AG10803 (cell line): ENCODE measurements at regions not wholly inside any gene's neighbourhood (a gene's known extent, or its start where the extent isn't known, plus 50 kb on each side); places are given as distances from the start of the nearest gene placed in this dataset.
A peak's percentile ranks its signal among the peaks of the same experiment; 100 is the strongest.

Source experiments
- DNase-seq: peaks from one replicate; pipeline ENCODE4 v3.0.0; 2010; ENCODE audit warnings: low read depth
- H3K4me3 ChIP-seq: 2 replicates; pipeline ENCODE4 v1.5.1; 2011; ENCODE audit warnings: mild to moderate bottlenecking, low read length, control low read depth
- TF ChIP-seq, protein P1 (sequence below): conservative IDR thresholded peaks from 2 replicates; pipeline ENCODE4 v1.5.1; 2011; ENCODE audit warnings: mild to moderate bottlenecking, low read length, control low read depth, inconsistent platforms

GRCh38 chr7:47658886-47659635 is 77.2 kb upstream of the TNS3 start:
- TF ChIP-seq, protein P1, sequence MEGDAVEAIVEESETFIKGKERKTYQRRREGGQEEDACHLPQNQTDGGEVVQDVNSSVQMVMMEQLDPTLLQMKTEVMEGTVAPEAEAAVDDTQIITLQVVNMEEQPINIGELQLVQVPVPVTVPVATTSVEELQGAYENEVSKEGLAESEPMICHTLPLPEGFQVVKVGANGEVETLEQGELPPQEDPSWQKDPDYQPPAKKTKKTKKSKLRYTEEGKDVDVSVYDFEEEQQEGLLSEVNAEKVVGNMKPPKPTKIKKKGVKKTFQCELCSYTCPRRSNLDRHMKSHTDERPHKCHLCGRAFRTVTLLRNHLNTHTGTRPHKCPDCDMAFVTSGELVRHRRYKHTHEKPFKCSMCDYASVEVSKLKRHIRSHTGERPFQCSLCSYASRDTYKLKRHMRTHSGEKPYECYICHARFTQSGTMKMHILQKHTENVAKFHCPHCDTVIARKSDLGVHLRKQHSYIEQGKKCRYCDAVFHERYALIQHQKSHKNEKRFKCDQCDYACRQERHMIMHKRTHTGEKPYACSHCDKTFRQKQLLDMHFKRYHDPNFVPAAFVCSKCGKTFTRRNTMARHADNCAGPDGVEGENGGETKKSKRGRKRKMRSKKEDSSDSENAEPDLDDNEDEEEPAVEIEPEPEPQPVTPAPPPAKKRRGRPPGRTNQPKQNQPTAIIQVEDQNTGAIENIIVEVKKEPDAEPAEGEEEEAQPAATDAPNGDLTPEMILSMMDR, result no peak
- DNase-seq, result no peak
- no peak overlapping the region for H3K4me3 ChIP-seq

DNA sequence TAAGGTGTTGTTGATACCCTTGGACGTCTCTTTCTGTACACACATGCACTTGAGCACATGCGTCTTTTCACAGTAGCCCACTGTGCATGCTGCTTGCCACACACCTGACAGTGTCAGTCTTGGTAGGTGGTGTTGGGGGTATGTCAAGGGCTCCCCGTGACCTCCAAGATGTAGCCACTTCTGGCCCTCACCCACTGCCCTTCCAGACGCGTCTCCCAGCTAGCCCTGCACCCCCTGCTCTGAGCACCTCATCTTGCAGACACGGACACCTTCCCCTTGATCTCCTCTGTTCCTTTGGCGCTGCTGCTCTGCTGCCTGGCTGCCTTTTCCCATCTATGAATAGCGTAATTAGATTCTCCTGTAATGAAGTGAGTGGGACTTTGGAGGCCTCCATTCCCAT is 75.2 kb upstream of the TNS3 start:
- no peak for DNase-seq
- H3K4me3 ChIP-seq, result no peak overlapping the region
- TF ChIP-seq, protein P1, result no peak

DNA sequence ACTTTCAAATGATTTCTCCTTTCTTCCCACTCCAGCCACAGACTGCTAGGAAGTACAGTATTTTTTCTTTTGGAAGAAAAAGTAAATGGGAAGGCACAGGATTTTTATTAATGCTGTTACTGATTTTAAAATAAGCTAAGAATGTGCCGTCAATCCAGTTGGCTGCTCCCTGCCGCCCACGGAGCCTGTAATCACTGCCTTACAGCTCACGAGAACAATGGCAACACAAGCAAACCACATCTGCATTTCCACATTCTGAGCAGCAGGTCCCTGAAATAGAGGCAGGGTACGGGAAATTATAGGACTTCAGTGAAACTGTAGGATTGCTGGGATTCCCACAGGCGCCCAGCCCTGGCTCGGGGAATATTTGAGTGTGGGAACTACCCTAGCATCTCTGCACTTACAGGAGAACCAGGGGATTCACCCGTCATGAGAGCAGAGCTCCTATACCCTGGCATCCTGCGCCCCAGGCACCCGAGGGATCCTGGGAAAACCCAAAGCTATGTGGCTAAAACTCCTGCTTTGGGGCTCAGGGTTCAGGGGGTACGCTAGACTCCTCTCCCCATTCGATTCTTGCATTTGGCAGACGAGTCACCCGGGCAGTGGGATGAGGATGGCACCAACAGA is 72.9 kb upstream of the TNS3 start:
- no peak overlapping the region for H3K4me3 ChIP-seq
- peak; percentile 58 for DNase-seq
- TF ChIP-seq, protein P1, result no peak

DNA sequence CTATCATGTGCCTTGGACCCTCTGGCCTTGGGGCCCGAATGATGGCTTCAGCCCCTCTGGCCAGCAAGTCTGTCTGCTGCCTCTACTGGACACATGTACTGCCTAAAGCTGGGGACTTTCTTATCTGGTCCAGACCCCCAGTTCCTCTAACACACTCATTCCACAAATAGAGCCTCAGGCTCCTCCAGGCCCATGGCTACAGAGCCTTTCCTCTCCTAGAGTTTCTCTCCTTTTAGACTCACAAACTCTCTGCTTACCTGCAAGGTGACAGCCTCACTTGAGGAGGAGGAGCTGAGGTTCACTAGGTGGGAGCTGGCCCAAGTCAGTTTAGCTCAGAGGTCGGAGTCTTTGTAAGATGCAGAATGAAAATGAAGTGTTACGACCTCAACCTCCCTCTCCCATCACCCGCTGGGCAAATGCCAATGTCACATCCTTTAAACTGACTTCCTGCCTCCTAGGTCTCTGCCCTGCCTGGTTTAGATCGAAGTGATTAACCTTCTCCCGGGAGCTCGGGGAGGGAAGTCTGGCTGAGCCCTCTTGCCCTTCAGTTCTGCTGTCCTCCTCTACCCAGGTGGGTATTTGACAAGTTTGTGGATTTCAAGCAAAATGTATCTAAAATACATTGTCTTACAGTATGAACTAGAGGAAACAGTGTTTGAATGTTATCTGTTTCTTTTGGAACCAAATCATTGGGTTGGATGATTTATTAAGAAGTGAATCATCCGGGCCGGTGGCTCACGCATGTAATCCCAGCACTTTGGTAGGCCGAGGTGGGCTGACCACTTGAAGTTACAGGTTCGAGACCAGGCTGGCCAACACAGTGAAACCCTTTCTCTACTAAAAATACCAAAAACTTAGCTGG is 71.9 kb upstream of the TNS3 start:
- peak; percentile 35 for DNase-seq
- TF ChIP-seq, protein P1, result no peak
- H3K4me3 ChIP-seq, result no peak overlapping the region

GRCh38 chr7:47652591-47652990 is 70.7 kb upstream of the TNS3 start:
- TF ChIP-seq, protein P1, result no peak
- H3K4me3 ChIP-seq, result no peak overlapping the region
- DNase-seq, result no peak

DNA sequence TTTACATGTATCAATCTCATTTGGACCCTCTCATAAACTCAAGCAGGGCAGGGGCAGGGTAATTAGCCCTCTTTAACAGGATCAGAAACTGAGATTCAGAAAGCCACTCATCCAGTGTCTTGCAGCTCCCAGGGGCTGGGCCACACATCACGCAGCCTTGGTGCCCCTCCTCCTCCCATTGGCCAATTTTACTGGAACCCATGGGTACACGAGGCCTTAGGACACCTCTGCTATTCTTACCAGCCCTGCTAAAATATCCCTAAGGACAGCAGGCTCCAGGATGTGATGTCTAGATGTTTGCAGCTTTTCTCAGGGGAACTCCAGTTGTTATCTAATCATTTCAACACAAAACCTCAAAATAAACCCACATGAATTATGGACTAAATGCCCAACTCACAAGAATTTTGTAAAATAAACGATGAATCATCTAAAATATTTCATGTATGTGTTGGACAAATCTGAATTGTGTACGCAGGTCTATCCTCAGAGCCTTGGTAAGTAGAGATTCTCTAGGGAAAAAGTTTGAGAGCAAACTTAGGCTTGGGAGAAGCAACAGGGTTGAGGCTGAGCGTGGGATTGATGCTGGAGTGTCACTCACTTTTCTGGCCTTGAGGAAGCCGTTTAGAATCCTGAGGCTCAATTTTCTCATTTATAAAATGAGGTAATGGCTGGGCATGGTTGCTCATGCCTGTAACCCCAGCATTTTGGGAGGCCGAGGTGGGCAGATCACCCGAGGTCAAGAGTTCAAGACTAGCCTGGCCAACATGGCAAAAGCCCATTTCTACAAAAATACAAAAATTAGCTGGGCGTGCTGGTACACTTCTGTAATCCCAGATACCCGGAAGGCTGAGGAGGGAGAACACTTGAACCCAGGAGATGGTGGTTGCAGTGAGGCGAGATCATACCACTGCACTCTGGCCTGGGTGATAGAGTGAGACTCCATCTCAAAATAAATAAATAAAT is 69.7 kb upstream of the TNS3 start:
- no peak overlapping the region for H3K4me3 ChIP-seq
- peak; percentile 97 for DNase-seq
- TF ChIP-seq, protein P1, result no peak
